PFSK-1 (cell line): ENCODE measurements at regions not wholly inside any gene's neighbourhood (a gene's known extent, or its start where the extent isn't known, plus 50 kb on each side); places are given as distances from the start of the nearest gene placed in this dataset.

Experiments used
- FOXP2 ChIP-seq: optimal IDR thresholded peaks from 2 replicates; pipeline ENCODE3; 2011; ENCODE audit warnings: borderline replicate concordance, control low read depth, inconsistent platforms; ENCODE audit not compliant: insufficient read depth; ENCODE audit errors: extremely low read length, extremely low read depth
- POLR2AphosphoS5 ChIP-seq: IDR thresholded peaks from 2 replicates; pipeline ENCODE4 v1.6.1; 2012; ENCODE audit warnings: low read depth, mild to moderate bottlenecking, control low read depth, low read length, moderate library complexity
- REST ChIP-seq, 2 experiments: IDR thresholded peaks; 2 replicates each; pipeline versions ENCODE4 v1.6.1 to v1.8.0; 2011 to 2012; ENCODE audit warnings: low read depth in 2 of 2, low read length in 2 of 2, control low read depth in 1 of 2, inconsistent platforms in 1 of 2, mild to moderate bottlenecking in 1 of 2, moderate library complexity in 1 of 2; ENCODE audit not compliant: insufficient read depth in 1 of 2
- SIN3A ChIP-seq: IDR thresholded peaks from 2 replicates; pipeline ENCODE4 v1.6.1; 2012; ENCODE audit warnings: mild to moderate bottlenecking, low read length, moderate library complexity, borderline replicate concordance; ENCODE audit not compliant: insufficient read depth
- TAF1 ChIP-seq: IDR thresholded peaks from 2 replicates; pipeline ENCODE4 v1.6.1; 2012; ENCODE audit warnings: low read length, control low read depth, borderline replicate concordance; ENCODE audit not compliant: insufficient read depth

- no peak for TF ChIP-seq SIN3A
- TF ChIP-seq TAF1, result no peak
- no peak for TF ChIP-seq REST (IDR thresholded peaks at IDR 0.05; ENCODE audit: insufficient read depth in 1 of 2, low read depth in 2 of 2, low read length in 2 of 2)
- no peak for TF ChIP-seq POLR2AphosphoS5
- no peak for TF ChIP-seq FOXP2
These were observed 160.9 kb downstream of the C11orf91 start for GRCh38 chr11:33539751-33540150.

GRCh38 chr11:33538726-33539125 lies 161.9 kb downstream of the C11orf91 start:
- TF ChIP-seq POLR2AphosphoS5 (no peak), REST (IDR thresholded peaks at IDR 0.05; ENCODE audit: insufficient read depth in 1 of 2, low read depth in 2 of 2, low read length in 2 of 2) (no peak), TAF1 (no peak), SIN3A (no peak), FOXP2 (no peak)

GRCh38 chr11:33536178-33536577 lies 164.4 kb downstream of the C11orf91 start:
- no peak for TF ChIP-seq TAF1

GRCh38 chr11:33534575-33534974 lies 166.1 kb downstream of the C11orf91 start:
- TF ChIP-seq POLR2AphosphoS5 (no peak), TAF1 (no peak), SIN3A (no peak), REST (IDR thresholded peaks at IDR 0.05; ENCODE audit: insufficient read depth in 1 of 2, low read depth in 2 of 2, low read length in 2 of 2) (no peak), FOXP2 (no peak)

- TF ChIP-seq SIN3A (no peak), POLR2AphosphoS5 (no peak), FOXP2 (no peak), REST (IDR thresholded peaks at IDR 0.05; ENCODE audit: insufficient read depth in 1 of 2, low read depth in 2 of 2, low read length in 2 of 2) (no peak), TAF1 (no peak)
These were observed 167.1 kb downstream of the C11orf91 start for GRCh38 chr11:33533386-33534052.
